OCI-LY1 (cell line): ENCODE measurements at regions not wholly inside any gene's neighbourhood (a gene's known extent, or its start where the extent isn't known, plus 50 kb on each side); places are given as distances from the start of the nearest gene placed in this dataset.

Experiments used
- H2AFZ ChIP-seq: fragments of 200-600 bp; sonication (generic), shearing (Covaris generic); 2 replicates; pipeline ENCODE4 v1.6.0; 2014; ENCODE audit warnings: antibody characterized with exemption, mild to moderate bottlenecking, low read length
- H3F3A ChIP-seq: fragments of 200-600 bp; sonication (generic), shearing (Covaris generic); 2 replicates; pipeline ENCODE4 v1.6.0; 2014; ENCODE audit warnings: mild to moderate bottlenecking, antibody characterized with exemption, low read length, moderate library complexity; ENCODE audit not compliant: insufficient read depth
- H3K27ac ChIP-seq: fragments of 200-600 bp; sonication (generic); 2 replicates; pipeline ENCODE4 v1.5.1; 2014; ENCODE audit warnings: low read length, mixed run types, mild to moderate bottlenecking, low read depth; ENCODE audit not compliant: poor library complexity, severe bottlenecking
- H3K27me3 ChIP-seq: fragments of 200-600 bp; sonication (generic); 2 replicates; pipeline ENCODE4 v1.6.0; 2014; ENCODE audit warnings: antibody characterized with exemption, mild to moderate bottlenecking, low read length, moderate library complexity; ENCODE audit not compliant: insufficient read depth
- H3K36me3 ChIP-seq: fragments of 200-600 bp; sonication (generic); 2 replicates; pipeline ENCODE4 v1.6.1; 2014; ENCODE audit warnings: mild to moderate bottlenecking, antibody characterized with exemption, low read length, moderate library complexity, mixed read lengths; ENCODE audit not compliant: insufficient read depth
- H3K4me1 ChIP-seq: fragments of 200-600 bp; sonication (generic); 2 replicates; pipeline ENCODE4 v1.5.1; 2014; ENCODE audit warnings: mild to moderate bottlenecking, low read length, moderate library complexity; ENCODE audit not compliant: insufficient read depth, severe bottlenecking
- H3K4me2 ChIP-seq: fragments of 200-600 bp; sonication (generic), shearing (Covaris generic); 2 replicates; pipeline ENCODE4 v1.6.1; 2014; ENCODE audit warnings: low read length
- H3K4me3 ChIP-seq: fragments of 200-600 bp; sonication (generic); 2 replicates; pipeline ENCODE4 v1.5.1; 2014; ENCODE audit warnings: low read length, low read depth, mild to moderate bottlenecking, mixed read lengths; ENCODE audit not compliant: poor library complexity, severe bottlenecking
- H3K79me2 ChIP-seq: fragments of 200-600 bp; shearing (Covaris generic); 2 replicates; pipeline ENCODE4 v1.6.1; 2016; ENCODE audit warnings: mixed run types, low read length, mixed read lengths; ENCODE audit not compliant: insufficient read depth
- H3K9ac ChIP-seq: fragments of 200-600 bp; sonication (generic), shearing (Covaris generic); 2 replicates; pipeline ENCODE4 v1.6.1; 2014; ENCODE audit warnings: mild to moderate bottlenecking, low read length, mixed read lengths
- H3K9me2 ChIP-seq: fragments of 200-600 bp; sonication (generic), shearing (Covaris generic); 2 replicates; pipeline ENCODE4 v1.6.1; 2014; ENCODE audit warnings: low read depth, mild to moderate bottlenecking, low read length, mixed read lengths
- H3K9me3 ChIP-seq: fragments of 200-600 bp; shearing (Covaris generic); 2 replicates; pipeline ENCODE4 v1.6.1; 2014; ENCODE audit warnings: low read length, mixed read lengths
- H4K20me1 ChIP-seq: fragments of 200-600 bp; sonication (generic), shearing (Covaris generic); 2 replicates; pipeline ENCODE4 v1.6.0; 2016; ENCODE audit warnings: mild to moderate bottlenecking, low read length; ENCODE audit not compliant: insufficient read depth
- CTCF ChIP-seq: fragments of 200-600 bp; sonication (generic), shearing (Covaris generic); IDR thresholded peaks from 2 replicates; pipeline ENCODE4 v1.5.1; 2017; ENCODE audit warnings: mild to moderate bottlenecking, antibody characterized with exemption, low read length, moderate library complexity, mixed read lengths
- EZH2 ChIP-seq: fragments of 200-600 bp; sonication (generic), shearing (Covaris generic); IDR thresholded peaks from 2 replicates; pipeline ENCODE4 v1.8.0; 2017; ENCODE audit warnings: borderline replicate concordance, mixed run types, mild to moderate bottlenecking, antibody characterized with exemption, low read length, moderate library complexity, mixed read lengths

- no peak overlapping the region for H3K27ac ChIP-seq
- H3K36me3 ChIP-seq, result no peaks in the 10 kb centered on the region
- no peak overlapping the region for H2AFZ ChIP-seq
- no peaks in the 10 kb centered on the region for H3K4me1 ChIP-seq
- no peak overlapping the region for H3K4me2 ChIP-seq
- TF ChIP-seq EZH2 (no peak), CTCF (no peak)
- no peaks in the 10 kb centered on the region for H3K27me3 ChIP-seq
- H3K9me3 ChIP-seq, result no peaks in the 10 kb centered on the region
- no peaks in the 10 kb centered on the region for H3F3A ChIP-seq
- H3K9ac ChIP-seq, result no peak overlapping the region
- H3K4me3 ChIP-seq, result no peak overlapping the region
- no peaks in the 10 kb centered on the region for H3K9me2 ChIP-seq
- no peaks in the 10 kb centered on the region for H4K20me1 ChIP-seq
- H3K79me2 ChIP-seq, result no peaks in the 10 kb centered on the region
Measured at GRCh38 chr14:51185180-51185579, 54.9 kb upstream of the TMX1 start.

GRCh38 chr14:51185754-51186153 lies 54.3 kb upstream of the TMX1 start:
- H3K27ac ChIP-seq, result no peak overlapping the region
- no peak overlapping the region for H2AFZ ChIP-seq
- no peak overlapping the region for H3K9ac ChIP-seq
- no peaks in the 10 kb centered on the region for H3F3A ChIP-seq
- no peaks in the 10 kb centered on the region for H3K9me2 ChIP-seq
- H3K27me3 ChIP-seq, result no peaks in the 10 kb centered on the region
- no peaks in the 10 kb centered on the region for H3K9me3 ChIP-seq
- no peak overlapping the region for H3K4me3 ChIP-seq
- no peaks in the 10 kb centered on the region for H3K79me2 ChIP-seq
- no peaks in the 10 kb centered on the region for H4K20me1 ChIP-seq
- TF ChIP-seq EZH2 (no peak), CTCF (no peak)
- no peaks in the 10 kb centered on the region for H3K4me1 ChIP-seq
- H3K4me2 ChIP-seq, result no peak overlapping the region
- no peaks in the 10 kb centered on the region for H3K36me3 ChIP-seq

- Histone ChIP-seq H3K9me3 (no peaks in the 10 kb centered on the region), H3K4me3 (no peak overlapping the region), H3K9ac (no peak overlapping the region), H3K27ac (no peak overlapping the region), H3K4me1 (no peaks in the 10 kb centered on the region), H3K9me2 (no peaks in the 10 kb centered on the region), H3K27me3 (no peaks in the 10 kb centered on the region), H2AFZ (no peak overlapping the region), H3K36me3 (no peaks in the 10 kb centered on the region), H3K4me2 (no peak overlapping the region), H3K79me2 (no peaks in the 10 kb centered on the region), H4K20me1 (no peaks in the 10 kb centered on the region), H3F3A (no peaks in the 10 kb centered on the region)
- no peak for TF ChIP-seq CTCF
- no peak for TF ChIP-seq EZH2
Measured at GRCh38 chr14:51188566-51189185, 51.4 kb upstream of the TMX1 start.
